ENCODE measurements at regions not wholly inside any gene's neighbourhood (a gene's known extent, or its start where the extent isn't known, plus 50 kb on each side); places are given as distances from the start of the nearest gene placed in this dataset.

DNA sequence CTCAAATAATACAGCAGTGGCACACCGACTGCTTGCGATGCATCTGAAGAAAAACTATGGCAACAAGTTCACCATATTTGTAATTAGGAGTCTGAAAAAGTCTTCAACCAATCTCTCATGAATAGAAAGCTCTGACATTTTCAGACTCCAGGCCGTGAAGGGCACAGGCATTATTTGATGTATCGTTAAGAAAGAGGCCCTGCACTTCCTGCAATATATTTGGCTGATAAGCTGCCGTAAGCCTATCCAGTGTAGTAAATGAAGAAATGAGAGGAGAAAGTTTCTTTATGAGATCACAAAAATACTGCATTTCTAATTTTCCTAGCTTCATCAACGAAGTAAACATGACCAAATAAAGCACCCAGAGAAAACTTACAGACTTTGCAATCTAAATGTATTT lies 613.8 kb upstream of the TECRL start:
- TF ChIP-seq, protein P1, sequence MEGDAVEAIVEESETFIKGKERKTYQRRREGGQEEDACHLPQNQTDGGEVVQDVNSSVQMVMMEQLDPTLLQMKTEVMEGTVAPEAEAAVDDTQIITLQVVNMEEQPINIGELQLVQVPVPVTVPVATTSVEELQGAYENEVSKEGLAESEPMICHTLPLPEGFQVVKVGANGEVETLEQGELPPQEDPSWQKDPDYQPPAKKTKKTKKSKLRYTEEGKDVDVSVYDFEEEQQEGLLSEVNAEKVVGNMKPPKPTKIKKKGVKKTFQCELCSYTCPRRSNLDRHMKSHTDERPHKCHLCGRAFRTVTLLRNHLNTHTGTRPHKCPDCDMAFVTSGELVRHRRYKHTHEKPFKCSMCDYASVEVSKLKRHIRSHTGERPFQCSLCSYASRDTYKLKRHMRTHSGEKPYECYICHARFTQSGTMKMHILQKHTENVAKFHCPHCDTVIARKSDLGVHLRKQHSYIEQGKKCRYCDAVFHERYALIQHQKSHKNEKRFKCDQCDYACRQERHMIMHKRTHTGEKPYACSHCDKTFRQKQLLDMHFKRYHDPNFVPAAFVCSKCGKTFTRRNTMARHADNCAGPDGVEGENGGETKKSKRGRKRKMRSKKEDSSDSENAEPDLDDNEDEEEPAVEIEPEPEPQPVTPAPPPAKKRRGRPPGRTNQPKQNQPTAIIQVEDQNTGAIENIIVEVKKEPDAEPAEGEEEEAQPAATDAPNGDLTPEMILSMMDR (IDR thresholded peaks at IDR 0.05) = no peak
- TF ChIP-seq ZFX (IDR thresholded peaks at IDR 0.05; ENCODE audit: borderline replicate concordance) = no peak

All from 22Rv1 (cell line).